ENCODE measurements at regions not wholly inside any gene's neighbourhood (a gene's known extent, or its start where the extent isn't known, plus 50 kb on each side); places are given as distances from the start of the nearest gene placed in this dataset.

GRCh38 chr3:118433825-118434224 lies 600.8 kb downstream of the IGSF11 start:
- POLR2A ChIA-PET = no interaction called here
- BruUV-seq (replicated peaks) = no TSS peak
- no peaks in the 10 kb centered on the region for H3K79me2 ChIP-seq (ENCODE audit: control insufficient read depth, insufficient read depth, low read length)
- no peaks in the 10 kb centered on the region for H3K36me3 ChIP-seq (ENCODE audit: control insufficient read depth, insufficient read depth, low read length)
- no peak overlapping the region for H3K27ac ChIP-seq (ENCODE audit: extremely low read depth, low read depth, low read length)
- DNase-seq (ENCODE audit: extremely low read depth in 1 of 4, low spot score in 3 of 4) (no peak), ATAC-seq (no peak), FAIRE-seq (no peak)
- no peak overlapping the region for H2AFZ ChIP-seq (ENCODE audit: low read depth, low read length)
- no peaks in the 10 kb centered on the region for H3K9me1 ChIP-seq (ENCODE audit: control insufficient read depth, insufficient read depth, low read length)
- no peaks in the 10 kb centered on the region; a peak in 2 of 5 replicates for H3K4me1 ChIP-seq (replicated peaks in 1 of 2; ENCODE audit: control insufficient read depth in 2 of 2, insufficient read depth in 2 of 2, low read length in 2 of 2)
- CTCF ChIA-PET (ENCODE audit: low intra/inter-chr PET ratio) = no interaction called here
- H3K4me2 ChIP-seq (ENCODE audit: insufficient read depth, low read length) = no peak overlapping the region
- no peaks in the 10 kb centered on the region for H3K27me3 ChIP-seq (ENCODE audit: control insufficient read depth in 2 of 2, insufficient read depth in 2 of 2, low read length in 2 of 2)
- no peaks in the 10 kb centered on the region for H3K9me3 ChIP-seq (replicated peaks; ENCODE audit: control insufficient read depth, insufficient read depth, low read depth, low read length)
- no peaks in the 10 kb centered on the region for H4K20me1 ChIP-seq (replicated peaks; ENCODE audit: control insufficient read depth, insufficient read depth, low read length)
- in situ Hi-C loops (cut with MboI) (no loop called here), intact Hi-C loops (cut with micrococcal nuclease) (no loop called here)
- no peak overlapping the region for H3K4me3 ChIP-seq
- H3K9ac ChIP-seq (ENCODE audit: insufficient read depth in 1 of 2, low read depth in 2 of 2, low read length in 2 of 2) = no peak overlapping the region
- 10% methylated on average over 2 of the region's 2 CpGs for WGBS (ENCODE audit: insufficient coverage, low coverage, missing lambda C conversion rate)
- TF ChIP-seq RBM34 (IDR thresholded peaks at IDR 0.05; ENCODE audit: borderline replicate concordance, insufficient read depth, low read length) (no peak), PBX2 (CRISPR knock-in tag; IDR thresholded peaks at IDR 0.05; ENCODE audit: low read depth) (no peak), PBX2 (tag; conservative IDR thresholded peaks at IDR 0.05; ENCODE audit: low read depth) (peak; percentile 51; the same call in 1 of the 2 replicates), MEIS2 (IDR thresholded peaks at IDR 0.05; ENCODE audit: partially characterized antibody) (peak; percentile 13)

All from K562 (cell line).